ENCODE measurements at regions not wholly inside any gene's neighbourhood (a gene's known extent, or its start where the extent isn't known, plus 50 kb on each side); places are given as distances from the start of the nearest gene placed in this dataset.

DNA sequence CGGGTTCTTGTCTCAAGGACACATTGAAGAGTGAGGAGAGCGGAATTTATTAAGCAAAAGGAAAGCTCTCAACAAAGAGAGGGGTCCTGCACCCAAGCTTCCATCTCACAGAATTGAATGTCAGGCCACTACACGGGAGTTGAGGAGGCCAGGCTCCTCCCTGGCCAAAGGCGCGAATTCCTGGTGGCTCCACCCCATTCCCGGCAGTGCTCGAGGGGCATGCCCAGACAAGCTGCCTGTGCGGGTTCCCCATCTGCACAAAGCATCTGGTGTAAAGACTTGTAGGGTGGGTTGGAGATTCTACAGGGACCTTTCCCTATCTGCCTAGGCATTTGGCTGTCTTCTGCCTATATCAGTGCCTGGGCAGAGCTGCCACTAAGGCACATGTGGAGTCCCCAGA, 648.5 kb upstream of the PKN2 start:
- intact Hi-C loops (cut with DNase I), result no loop called here
- H3K4me3 ChIP-seq, result no peak overlapping the region
- DNase-seq (ENCODE audit: extremely low spot score in 2 of 2), result no peak
- no peaks in the 10 kb centered on the region for H3K9me3 ChIP-seq
- H3K36me3 ChIP-seq, result no peaks in the 10 kb centered on the region
- H3K4me1 ChIP-seq, result no peaks in the 10 kb centered on the region
- H3K27me3 ChIP-seq, result no peaks in the 10 kb centered on the region
- TF ChIP-seq, protein P1, sequence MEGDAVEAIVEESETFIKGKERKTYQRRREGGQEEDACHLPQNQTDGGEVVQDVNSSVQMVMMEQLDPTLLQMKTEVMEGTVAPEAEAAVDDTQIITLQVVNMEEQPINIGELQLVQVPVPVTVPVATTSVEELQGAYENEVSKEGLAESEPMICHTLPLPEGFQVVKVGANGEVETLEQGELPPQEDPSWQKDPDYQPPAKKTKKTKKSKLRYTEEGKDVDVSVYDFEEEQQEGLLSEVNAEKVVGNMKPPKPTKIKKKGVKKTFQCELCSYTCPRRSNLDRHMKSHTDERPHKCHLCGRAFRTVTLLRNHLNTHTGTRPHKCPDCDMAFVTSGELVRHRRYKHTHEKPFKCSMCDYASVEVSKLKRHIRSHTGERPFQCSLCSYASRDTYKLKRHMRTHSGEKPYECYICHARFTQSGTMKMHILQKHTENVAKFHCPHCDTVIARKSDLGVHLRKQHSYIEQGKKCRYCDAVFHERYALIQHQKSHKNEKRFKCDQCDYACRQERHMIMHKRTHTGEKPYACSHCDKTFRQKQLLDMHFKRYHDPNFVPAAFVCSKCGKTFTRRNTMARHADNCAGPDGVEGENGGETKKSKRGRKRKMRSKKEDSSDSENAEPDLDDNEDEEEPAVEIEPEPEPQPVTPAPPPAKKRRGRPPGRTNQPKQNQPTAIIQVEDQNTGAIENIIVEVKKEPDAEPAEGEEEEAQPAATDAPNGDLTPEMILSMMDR (IDR thresholded peaks at IDR 0.05), result no peak
- TF ChIP-seq POLR2AphosphoS5 (IDR thresholded peaks at IDR 0.05; ENCODE audit: insufficient read depth in 1 of 2, low read depth in 1 of 2) (no peak), POLR2A (IDR thresholded peaks at IDR 0.05) (no peak)
- H3K27ac ChIP-seq, result no peak overlapping the region

DNA sequence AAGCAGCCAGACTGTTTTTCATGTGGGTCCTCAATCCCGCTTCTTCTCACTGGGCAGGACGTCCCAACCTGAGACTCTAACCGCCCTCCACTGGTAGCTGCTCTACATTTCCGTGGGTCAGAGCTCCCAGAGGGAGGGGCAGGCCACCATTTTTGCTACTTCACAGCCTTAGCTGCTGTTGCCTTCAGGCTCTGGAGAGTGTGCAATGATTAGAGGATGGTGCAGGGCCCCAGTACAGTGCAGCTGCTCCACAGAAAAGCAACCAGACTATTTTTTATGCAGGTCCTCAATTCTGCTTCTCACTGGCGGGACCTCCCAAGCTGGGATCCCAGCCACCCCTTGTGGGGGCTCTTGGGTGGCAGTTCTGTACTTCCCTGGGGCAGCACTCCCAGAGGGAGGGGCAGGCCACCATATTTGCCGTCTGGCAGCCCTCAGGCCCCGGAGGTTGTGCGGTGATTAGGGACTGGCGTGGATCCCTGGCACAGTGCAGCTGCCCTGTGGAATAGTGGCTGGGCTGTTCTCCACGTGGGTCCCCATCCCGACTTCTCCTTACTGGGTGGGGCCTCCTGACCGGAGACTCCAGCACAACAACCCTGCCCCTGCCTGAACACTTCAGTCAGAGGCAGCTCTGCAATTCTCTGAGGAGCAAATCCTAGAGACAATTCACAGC, 647.6 kb upstream of the PKN2 start:
- DNase-seq (ENCODE audit: extremely low spot score in 2 of 2), result no peak
- H3K27me3 ChIP-seq, result no peaks in the 10 kb centered on the region
- no peaks in the 10 kb centered on the region for H3K36me3 ChIP-seq
- no peak overlapping the region for H3K4me3 ChIP-seq
- intact Hi-C loops (cut with DNase I), result no loop called here
- H3K4me1 ChIP-seq, result no peaks in the 10 kb centered on the region
- H3K27ac ChIP-seq, result no peak overlapping the region
- TF ChIP-seq POLR2AphosphoS5 (IDR thresholded peaks at IDR 0.05; ENCODE audit: insufficient read depth in 1 of 2, low read depth in 1 of 2) (no peak), POLR2A (IDR thresholded peaks at IDR 0.05) (no peak)
- TF ChIP-seq, protein P1 (IDR thresholded peaks at IDR 0.05), result no peak
- H3K9me3 ChIP-seq, result no peaks in the 10 kb centered on the region

DNA sequence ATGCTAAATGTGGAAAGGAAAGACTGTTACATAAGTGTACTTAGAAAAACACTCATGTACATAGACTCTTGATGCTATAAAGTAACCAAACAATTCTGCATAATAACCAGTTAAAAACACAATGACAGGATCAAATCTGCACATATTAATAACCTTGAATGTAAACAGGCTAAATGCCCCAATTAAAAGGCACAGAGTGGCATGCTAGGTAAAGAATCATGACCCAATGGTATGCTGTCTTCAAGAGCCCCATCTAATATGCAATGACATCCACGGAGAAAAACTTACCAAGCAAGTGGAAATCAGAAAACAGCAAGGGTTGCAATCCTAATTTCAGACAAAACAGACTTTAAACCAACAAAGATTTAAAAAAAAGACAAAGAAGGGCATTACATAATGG, 644.8 kb upstream of the PKN2 start:
- Histone ChIP-seq H3K27ac (no peak overlapping the region), H3K4me1 (no peaks in the 10 kb centered on the region), H3K4me3 (no peak overlapping the region), H3K27me3 (no peaks in the 10 kb centered on the region), H3K9me3 (no peaks in the 10 kb centered on the region), H3K36me3 (no peaks in the 10 kb centered on the region)
- DNase-seq (ENCODE audit: extremely low spot score in 2 of 2), result no peak
- intact Hi-C loops (cut with DNase I), result no loop called here
- TF ChIP-seq POLR2A (IDR thresholded peaks at IDR 0.05) (no peak), POLR2AphosphoS5 (IDR thresholded peaks at IDR 0.05; ENCODE audit: insufficient read depth in 1 of 2, low read depth in 1 of 2) (no peak)
- TF ChIP-seq, protein P1 (IDR thresholded peaks at IDR 0.05), result no peak

DNA sequence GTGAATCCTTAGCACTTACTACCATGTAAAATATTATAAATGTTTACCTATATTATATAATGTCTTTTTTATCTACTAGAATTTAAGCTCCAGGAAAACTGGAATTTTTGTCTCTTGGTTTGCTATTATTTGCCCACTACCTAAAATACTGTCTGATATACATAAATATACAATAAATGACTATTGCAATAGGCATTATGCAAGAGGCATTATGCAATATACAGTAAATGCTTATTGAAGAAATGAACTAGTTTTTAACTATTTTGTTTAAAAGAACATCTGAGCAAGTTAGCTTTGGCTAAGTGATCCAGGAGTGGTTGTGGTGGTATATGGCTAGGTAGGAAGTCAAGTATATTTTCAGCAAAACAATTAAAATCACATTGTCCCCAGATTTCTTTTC, 640.2 kb upstream of the PKN2 start:
- DNase-seq (ENCODE audit: extremely low spot score in 2 of 2), result no peak
- H3K4me1 ChIP-seq, result no peaks in the 10 kb centered on the region
- no peak overlapping the region for H3K4me3 ChIP-seq
- no peaks in the 10 kb centered on the region for H3K36me3 ChIP-seq
- TF ChIP-seq POLR2A (IDR thresholded peaks at IDR 0.05), result no peak
- no peak for TF ChIP-seq POLR2AphosphoS5 (IDR thresholded peaks at IDR 0.05; ENCODE audit: insufficient read depth in 1 of 2, low read depth in 1 of 2)
- TF ChIP-seq, protein P1 (IDR thresholded peaks at IDR 0.05), result no peak
- H3K27ac ChIP-seq, result no peak overlapping the region
- no peaks in the 10 kb centered on the region for H3K27me3 ChIP-seq
- H3K9me3 ChIP-seq, result no peaks in the 10 kb centered on the region
- intact Hi-C loops (cut with DNase I), result no loop called here

DNA sequence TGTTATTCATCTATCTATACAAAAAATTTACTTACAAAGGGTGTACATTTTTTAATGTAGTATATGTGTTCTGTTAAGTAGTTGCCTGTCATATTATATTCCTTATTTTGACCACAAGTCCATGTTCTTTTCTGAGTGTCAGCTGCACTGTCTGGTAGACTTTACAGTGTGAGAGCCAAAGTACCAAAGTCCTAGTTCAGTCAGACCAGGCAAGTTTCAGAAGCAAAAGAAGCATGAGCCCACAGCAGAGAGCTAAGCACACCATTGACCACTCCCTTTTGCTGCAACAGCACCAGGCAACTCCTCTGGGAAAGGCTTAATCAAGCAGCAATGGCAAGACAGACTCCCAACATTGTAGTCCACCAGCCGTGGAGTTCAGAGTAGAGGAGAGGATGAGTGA, 631.9 kb upstream of the PKN2 start:
- no peaks in the 10 kb centered on the region for H3K4me1 ChIP-seq
- TF ChIP-seq POLR2A (IDR thresholded peaks at IDR 0.05), result no peak
- TF ChIP-seq POLR2AphosphoS5 (IDR thresholded peaks at IDR 0.05; ENCODE audit: insufficient read depth in 1 of 2, low read depth in 1 of 2), result no peak
- TF ChIP-seq, protein P1 (IDR thresholded peaks at IDR 0.05), result no peak
- no peaks in the 10 kb centered on the region for H3K27me3 ChIP-seq
- no peak overlapping the region for H3K27ac ChIP-seq
- no peak for DNase-seq (ENCODE audit: extremely low spot score in 2 of 2)
- no peaks in the 10 kb centered on the region for H3K36me3 ChIP-seq
- no peak overlapping the region for H3K4me3 ChIP-seq
- no peaks in the 10 kb centered on the region for H3K9me3 ChIP-seq
- intact Hi-C loops (cut with DNase I), result no loop called here
